GM18517 (cell line): ENCODE measurements at regions not wholly inside any gene's neighbourhood (a gene's known extent, or its start where the extent isn't known, plus 50 kb on each side); places are given as distances from the start of the nearest gene placed in this dataset.

Experiments
- ATAC-seq: cut with Tn5 transposase; IDR thresholded peaks from one replicate; pipeline ENCODE4 v1.9.1; 2021; ENCODE audit warnings: mild to moderate bottlenecking, moderate library complexity; ENCODE audit not compliant: unreplicated experiment

DNA sequence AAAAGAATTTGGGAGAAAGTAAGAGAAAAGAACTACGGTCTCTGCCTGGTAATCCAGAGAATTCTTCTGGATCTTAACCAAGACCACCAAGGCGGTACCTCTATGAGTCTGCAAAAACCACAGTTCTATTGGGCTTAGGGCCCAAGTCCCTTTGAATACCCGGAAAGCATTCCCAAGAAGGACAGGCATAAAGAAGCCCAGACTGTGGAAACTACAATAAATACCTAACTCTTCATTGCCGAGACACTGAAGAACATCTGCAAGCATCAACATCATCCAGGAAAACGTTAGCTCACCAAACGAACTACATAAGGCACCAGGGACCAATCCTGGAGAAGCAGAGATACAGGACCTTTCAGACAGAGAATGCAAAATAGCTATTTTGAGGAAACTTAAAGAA lies 162.3 kb upstream of the TMC3 start:
- ATAC-seq, result no peak

DNA sequence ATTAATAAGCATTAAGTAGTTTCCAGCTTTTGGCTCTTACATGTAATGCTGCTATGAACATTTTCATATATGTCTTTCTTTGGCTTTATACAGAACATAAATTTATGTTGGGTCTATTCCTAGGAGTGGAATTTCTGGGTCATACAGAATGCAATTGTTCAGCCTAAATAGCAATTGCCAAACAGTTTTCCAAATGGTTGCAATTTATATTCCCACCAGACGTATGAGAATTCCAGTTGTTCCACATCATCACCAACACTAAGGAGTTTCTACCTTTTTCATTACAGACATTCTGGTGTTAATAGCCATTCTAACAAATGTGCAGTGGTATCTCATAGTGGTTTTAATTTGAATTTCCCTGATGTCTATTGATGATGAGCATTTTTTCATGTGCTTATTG lies 160.1 kb upstream of the TMC3 start:
- no peak for ATAC-seq

DNA sequence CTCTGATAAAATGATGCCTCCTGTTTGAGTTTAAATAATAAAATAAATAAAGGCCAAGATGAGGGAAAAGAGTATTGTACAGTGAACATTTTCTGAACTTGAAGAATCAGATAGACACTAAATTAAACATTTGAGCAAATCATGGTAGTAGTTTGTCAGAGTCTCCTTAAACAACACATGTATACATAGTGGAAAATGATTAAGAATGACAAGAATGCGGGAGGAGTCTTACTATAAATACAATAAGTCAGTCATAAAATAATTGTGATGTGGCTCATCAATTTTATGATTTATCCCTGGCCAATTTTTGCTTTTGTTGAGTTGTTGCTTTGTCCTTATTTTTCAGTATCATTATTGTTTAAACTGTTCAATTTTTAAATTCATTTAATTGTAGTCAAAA lies 158.0 kb upstream of the TMC3 start:
- no peak for ATAC-seq

DNA sequence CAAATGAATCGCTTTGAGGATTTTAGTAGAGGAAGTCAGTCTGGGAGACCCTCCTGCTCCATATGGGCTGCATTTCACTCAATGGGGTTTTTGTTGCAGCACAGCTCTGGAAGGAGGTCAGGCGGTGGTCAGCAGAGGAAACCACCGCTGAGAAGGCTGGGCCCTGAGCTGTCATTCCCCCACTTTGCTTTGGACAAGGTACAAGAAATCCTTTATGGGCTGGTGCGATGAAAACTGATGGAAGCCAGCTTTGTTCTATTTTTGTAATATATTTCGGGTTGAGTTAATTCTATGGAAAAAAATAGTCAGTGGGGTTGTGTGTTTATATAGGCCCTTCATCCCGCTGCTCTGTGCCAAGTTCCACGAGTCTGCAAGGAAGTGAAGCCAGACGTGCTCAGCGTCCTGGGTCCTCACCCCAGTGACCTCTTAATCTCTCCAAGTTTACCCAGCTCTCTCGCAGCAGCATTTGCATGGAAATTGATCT lies 157.1 kb upstream of the TMC3 start:
- no peak for ATAC-seq

DNA sequence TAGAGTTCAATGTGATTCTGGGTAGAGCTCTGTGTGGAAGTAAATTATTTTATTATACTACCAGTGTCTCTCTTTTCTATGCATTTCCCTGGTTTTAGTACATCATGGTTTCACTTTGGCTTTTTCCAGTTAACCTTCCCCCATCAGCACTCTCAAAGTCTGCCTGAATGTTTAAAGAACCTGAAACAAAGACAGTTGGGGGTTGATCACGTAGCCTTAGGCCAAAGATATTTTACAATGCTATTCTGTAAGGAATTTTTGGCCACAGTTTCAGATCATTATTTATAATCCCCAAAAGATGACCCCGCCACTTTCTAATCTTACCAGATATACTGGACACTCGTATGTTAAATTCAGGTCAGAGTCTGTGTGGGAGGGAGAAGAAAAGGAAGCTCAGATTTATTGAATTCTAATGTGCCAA lies 156.3 kb upstream of the TMC3 start:
- ATAC-seq, result no peak

DNA sequence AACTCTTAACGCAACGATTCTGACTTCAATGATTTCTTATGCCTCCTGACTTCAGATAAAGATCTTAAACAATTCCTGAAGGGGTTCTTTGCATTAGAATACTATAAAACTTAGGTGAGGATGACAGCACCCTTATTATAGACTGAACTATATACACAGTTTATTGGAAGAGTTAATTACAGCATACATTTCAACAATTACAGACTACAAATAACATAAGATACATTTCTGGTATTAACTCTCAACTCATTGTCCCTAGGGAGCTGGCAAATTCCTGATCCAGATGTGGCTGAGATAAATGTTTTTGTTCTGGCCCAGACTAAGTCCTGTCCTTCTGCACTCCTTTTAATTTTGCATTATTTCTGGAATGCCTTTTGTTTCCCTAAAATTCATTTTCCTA lies 155.5 kb upstream of the TMC3 start:
- no peak for ATAC-seq

DNA sequence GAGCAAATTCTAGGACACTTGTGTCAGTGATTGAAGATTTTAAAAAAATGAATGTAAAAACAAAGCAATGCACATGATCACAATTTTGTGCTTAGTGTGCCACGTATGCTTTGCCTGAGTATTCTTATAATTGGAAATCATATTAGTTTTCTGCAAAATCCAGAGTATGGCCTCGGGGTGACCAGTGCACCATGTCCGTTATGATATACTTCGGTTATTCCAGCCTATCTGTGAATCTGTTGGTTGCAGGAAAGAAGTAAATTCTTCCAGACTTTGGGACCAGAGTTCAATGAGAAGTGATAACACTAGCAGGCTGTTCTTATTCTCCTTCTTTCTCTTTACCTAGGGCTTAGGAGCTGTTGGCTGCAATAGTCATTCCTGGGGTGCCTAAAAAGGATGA lies 152.0 kb upstream of the TMC3 start:
- no peak for ATAC-seq

DNA sequence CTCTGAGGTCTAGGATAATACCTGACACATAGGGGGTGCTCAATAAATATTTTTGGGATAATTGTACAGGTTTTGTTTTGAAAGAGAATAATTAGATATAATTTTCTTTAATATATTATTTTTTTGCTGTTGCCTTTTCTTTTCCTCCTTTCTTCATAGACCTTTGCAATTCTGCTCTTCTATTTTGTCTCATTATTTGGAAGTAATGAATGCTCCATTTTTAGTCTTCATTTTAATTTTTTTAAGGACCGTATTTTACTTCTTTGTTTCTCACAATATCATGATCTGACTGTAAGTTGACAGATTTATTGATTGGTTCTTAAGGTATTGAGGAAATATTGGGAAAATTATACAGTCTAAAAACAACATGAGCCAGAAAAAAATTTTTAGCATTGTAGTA lies 150.5 kb upstream of the TMC3 start:
- no peak for ATAC-seq

DNA sequence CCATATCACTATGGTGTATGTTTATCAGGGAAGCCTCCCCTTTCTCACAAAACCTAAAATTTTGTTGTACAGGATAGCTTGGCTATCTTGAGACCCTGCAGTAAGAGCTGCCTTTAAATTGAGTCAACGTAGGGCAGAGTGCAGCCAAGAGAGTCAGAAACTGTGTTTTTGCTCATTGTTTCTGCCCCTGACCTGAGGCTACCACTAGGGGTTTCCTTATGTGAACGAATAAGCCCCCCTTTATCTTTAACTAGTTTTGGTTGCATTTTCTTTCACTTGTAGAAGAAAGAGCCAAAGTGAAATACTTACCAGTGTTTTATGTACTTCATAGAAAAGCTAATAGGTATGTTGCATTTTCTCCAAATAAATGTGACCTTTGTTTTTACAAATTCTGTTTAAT lies 149.9 kb upstream of the TMC3 start:
- no peak for ATAC-seq

DNA sequence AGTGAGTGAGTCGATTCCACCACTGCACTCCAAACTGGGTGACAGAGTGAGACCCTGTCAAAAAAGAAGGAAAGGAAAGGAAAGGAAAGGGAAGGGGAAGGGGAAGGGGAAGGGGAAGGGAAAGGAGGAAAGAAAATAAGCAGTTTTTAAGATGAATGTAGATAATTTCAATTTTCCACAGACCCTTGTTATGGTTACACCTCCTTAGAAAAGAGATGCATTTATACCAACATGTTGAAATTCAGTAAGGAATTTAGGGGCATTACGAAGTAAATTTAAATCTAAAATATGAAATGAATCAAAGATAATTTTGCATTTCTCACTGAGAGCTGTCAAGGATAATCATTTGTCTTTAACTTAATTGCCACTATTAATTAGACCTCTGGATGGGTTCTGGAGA lies 146.5 kb upstream of the TMC3 start:
- ATAC-seq, result no peak

DNA sequence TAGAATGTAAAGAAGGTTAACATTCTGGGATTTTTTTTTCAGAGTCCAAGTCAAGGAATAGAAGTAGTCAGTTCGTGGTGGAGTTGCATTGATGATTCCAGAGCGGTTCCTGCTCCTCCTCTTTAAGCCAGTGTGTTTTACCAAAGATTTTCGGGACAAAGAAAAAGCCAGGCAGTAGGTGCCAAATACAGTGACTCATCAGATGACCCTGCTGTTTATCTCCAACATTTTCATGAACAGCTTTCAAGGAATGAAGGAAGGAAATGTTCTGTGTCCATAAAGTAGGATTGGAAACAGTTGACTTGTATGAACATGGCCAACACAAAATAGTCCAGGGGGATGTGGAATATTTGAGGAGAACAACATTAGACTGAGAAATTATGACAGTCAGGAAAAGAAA lies 142.4 kb upstream of the TMC3 start:
- no peak for ATAC-seq

DNA sequence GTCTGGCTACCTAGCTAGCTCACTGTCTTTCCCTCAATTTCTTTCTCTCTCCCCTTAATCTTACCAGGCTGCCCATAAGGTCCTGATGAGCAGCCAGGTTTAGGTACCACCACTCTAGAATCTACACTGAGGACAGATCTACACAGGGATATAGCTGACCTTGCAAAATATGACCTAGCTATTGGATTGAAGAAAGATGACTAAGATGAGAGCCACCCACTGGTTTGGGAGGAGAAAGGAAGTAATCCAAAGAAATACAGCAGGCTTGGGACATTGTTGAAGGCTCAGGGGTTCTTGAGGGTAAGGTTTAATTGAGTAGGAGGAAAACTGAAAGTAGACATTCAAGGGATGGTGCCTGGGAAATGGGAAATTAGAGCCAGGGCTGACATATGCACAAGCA lies 142.0 kb upstream of the TMC3 start:
- no peak for ATAC-seq

DNA sequence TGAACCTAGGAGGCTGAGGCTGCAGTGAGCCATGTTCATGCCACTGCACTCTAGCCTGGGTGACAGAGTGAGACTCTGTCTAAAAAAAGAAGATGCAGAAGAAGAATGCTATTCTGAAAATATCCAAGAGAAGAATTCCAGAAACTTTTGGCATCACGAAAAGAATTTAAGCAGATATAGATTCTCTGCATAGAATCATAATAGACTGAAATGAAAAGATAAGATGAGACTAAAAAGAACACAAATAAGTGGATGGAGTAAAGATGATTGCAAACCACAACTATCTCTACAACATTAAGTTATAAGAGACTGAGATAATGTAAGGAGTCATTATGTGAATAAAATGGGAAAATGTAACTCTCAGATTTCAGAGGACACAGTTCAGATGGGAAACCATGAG lies 140.7 kb upstream of the TMC3 start:
- no peak for ATAC-seq

DNA sequence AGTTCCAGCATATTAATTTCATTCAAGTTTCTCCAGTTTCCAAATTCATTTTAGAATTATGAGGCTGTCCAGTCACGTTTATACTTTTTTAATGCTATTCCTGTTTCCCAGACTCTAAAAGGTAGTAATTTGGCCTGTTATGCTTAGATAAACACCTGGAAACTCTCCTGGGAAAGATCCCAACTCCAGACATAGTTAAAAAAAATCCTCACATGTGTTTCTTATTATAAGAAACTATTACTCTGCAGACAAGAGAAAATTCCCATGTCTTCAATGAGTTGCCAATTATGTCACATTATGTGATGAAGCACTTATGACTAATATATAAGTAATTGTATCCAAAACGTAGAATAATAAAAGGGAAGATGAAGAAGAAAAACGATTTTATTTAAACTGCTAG lies 137.1 kb upstream of the TMC3 start:
- no peak for ATAC-seq

DNA sequence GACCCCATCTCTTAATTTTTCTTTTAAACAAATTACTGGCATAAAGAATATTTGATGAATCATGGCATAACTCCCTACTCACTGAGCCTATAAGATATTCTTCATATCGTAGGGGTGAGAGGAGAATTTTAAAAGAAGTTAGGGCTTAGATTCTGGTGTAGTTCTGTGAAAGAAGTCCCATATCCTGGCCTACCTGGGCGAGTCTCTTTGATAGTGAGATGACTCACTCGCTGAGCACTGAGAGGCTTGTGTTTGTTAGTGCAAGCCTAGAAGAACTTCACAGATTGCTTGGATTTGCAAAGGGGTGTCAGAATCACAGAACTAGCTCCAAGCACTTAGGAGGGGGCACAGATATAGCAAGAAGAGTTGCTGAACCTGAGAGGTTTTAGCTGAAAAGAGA lies 133.8 kb upstream of the TMC3 start:
- no peak for ATAC-seq

DNA sequence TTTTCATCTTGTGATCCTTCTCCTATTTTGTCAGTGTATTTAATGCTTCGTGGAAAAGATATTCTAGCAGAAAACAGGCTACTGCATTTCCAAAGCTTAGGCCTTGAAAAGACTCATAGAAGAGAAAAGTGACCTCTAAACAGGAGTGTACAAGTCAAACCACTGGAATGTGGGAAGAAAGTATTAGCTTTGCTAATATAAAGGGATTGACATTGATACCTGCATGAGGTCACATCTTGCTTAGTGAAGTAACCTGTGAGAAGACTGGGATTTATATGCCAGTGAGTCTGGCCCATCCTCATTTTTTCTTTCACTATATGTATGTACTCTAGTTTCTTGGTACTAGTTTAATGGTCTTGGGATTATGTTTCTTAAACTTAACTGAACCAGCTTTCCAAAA lies 132.9 kb upstream of the TMC3 start:
- no peak for ATAC-seq

DNA sequence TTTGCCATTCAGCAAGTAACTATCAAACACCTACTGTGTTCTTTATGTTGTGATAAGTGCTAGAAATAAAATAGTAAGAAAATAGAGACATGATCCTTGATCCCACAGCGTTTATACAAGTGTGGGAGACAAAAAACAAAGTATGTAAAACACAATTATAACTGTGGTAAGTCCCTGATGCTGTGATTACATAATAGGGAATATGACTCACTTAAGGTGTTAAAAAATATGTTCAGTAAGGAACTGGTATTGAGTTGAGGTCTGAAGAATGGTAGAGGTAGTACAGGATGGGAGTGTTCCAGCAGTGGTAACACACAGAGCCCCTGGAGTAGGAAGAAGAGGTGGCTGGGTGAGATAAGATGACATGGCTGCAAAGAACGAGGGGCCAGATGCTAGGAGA lies 132.1 kb upstream of the TMC3 start:
- ATAC-seq, result no peak

DNA sequence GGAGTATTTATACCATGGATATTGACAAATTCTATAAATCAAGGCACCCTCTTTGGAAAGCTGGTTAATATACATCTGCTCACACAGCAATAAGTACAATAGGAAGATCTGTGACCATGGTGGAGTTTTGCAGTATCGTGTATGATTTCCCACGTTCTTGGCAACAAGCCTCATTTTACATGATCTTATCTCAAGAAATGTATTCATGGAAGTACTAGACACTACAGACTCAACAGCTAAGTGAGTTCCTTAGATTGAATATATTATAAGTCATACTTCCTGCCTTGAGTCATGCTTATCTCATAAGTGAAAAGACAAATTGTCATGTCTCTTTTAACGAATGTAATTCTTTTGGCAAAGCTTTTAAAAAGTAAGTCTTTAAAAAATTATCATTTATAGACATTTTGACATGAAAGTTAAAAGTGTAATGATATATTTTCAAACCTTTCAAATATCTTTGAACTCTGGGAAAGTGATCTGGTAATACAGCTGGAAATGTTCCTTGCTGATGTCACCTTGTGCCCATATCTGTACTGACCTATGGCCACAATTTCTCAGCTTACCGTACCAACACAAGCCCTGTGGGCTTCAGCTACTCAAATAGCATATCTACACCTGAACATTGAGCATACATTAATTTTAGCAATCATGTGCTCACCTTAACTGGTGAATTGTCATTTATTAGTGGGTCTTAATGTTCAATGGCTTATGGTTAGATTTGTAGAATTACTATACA lies 130.3 kb upstream of the TMC3 start:
- ATAC-seq, result no peak

DNA sequence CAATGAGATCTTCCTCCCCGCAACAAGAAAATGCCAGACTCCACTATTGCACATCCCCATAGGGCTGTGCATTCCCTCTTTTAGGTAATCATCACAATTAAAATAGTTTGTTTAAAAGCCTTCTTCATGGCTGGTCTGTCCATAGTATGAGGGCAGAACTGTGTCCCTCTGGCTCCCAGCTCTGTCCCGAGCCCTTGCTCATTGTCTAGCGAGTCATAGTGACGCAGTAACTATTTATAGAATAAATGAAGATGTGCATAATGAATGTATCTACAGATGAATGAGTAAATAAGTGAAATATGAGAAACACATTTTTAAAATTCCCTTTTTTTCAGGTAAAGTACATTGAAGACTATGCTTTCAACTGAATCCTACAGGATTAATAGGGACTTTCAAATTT lies 128.4 kb upstream of the TMC3 start:
- ATAC-seq, result no peak

DNA sequence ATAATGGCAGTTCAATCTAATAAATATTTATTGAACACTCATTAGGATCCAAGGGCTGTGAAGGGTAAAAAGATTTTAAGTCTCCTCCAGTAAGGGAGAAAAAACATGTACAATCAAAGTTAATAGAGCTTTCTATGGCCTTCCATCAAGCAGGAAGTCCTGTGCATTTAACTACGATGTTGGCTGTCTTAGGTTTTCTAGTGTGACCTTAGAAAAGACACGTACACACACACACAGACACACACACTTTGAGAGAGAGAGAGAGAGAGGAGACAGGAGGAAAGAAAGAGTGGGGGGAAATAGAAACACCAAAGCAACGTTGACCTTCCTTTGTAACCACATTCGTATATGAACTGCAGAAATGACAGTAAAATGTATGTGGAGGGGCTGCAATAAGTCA lies 126.1 kb upstream of the TMC3 start:
- ATAC-seq, result no peak

DNA sequence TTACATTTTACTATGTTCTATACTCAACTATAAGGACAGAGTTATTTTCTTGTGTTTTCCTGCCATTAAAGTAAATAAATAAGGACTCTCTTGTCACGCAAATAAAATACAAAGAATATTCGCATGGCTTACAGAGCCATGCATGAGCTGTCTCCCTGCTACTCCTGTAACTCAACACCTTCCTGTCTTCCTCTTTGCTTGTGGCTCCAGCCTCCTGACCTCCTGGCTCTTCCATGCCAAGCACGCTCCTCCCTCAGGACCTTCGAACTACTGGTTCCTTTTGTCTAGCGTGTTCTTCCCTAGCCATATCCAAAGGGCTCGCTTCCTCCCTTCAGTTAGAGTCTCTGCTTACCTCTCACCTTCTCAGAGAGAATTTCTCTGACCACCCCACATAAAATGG lies 124.3 kb upstream of the TMC3 start:
- no peak for ATAC-seq

DNA sequence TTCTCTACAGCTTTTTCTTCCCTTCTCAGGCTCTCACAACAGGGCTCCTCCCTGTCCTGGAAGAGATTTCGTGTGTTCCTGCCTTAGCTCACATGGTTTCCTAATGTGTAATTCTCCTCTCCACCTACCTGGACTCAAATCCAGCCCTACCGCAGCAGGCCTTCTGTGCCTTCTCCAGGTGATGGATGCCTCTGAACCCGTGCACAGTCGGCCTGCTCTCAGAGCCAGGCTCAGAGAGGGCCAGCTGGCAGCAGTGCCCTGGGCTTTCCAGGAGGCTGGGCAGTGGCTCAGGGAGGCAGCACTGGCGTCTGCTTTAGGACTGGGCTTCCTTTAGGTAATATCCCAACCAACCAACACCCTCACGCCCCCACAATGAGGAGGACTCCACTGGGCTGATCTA lies 123.2 kb upstream of the TMC3 start:
- no peak for ATAC-seq

DNA sequence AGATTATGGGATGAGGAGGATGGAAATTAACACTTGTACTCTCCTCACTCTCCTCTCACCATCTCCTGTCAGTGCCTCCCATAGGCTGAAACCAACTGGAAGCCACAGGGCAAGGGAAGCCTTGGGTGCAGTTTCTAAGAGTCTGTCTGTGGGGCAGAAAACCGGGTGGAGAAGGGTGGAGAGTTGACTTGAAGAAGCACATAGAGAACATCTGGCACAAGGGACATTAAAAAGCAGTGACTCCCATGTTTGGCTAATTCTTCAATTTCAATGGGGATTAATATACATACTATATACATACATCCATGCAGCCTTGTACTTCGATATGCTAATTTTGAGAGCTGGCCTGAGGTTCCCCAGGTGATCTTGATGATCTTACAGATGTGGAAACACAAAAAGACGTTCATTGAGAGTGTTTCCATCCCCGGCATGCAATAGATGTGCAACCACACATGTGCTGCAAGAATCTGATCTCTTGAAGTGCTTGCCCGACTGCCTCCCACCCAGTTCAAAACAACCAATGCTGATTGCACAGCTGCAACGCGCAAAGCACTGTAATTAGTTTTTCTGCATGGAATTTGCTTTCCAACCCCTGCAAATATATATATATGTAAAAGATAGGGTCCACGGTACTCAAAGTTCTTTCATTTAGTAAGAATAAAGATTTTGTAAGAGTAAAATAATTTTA lies 121.9 kb upstream of the TMC3 start:
- ATAC-seq, result no peak
